Activated CD4-positive, alpha-beta T cell treated with anti-CD3 and anti-CD28 coated beads for 24 hours (primary cell): ENCODE measurements at regions not wholly inside any gene's neighbourhood (a gene's known extent, or its start where the extent isn't known, plus 50 kb on each side); places are given as distances from the start of the nearest gene placed in this dataset.
A peak's percentile ranks its signal among the peaks of the same experiment; 100 is the strongest.
"Not testable (repeated sequence)": the region's sequence is repeated elsewhere in the genome, so short reads cannot be mapped to it uniquely, and the experiment has no call there.

Experiments used
- DNase-seq, 2 donors: peaks; one replicate each; pipeline ENCODE4 v3.0.0-alpha.2; 2020; ENCODE audit warnings: low read depth in 2 of 2

- DNase-seq, result no peak
These were observed 372.1 kb upstream of the TMEFF2 start for GRCh38 chr2:192566863-192567262.

- DNase-seq, result no peak
These were observed 365.6 kb upstream of the TMEFF2 start for GRCh38 chr2:192560326-192560725.

GRCh38 chr2:192559587-192559986, 364.9 kb upstream of the TMEFF2 start:
- no peak for DNase-seq

GRCh38 chr2:192558637-192559036, 363.9 kb upstream of the TMEFF2 start:
- no peak for DNase-seq

- DNase-seq, result no peak
These were observed 361.0 kb upstream of the TMEFF2 start for GRCh38 chr2:192555740-192556139.

- DNase-seq, result no peak
These were observed 357.0 kb upstream of the TMEFF2 start for GRCh38 chr2:192551760-192552159.

GRCh38 chr2:192546565-192546964, 351.8 kb upstream of the TMEFF2 start:
- no peak for DNase-seq

GRCh38 chr2:192544371-192544955, 349.7 kb upstream of the TMEFF2 start:
- DNase-seq, result no peak

- DNase-seq, result not testable (repeated sequence)
These were observed 347.7 kb upstream of the TMEFF2 start for GRCh38 chr2:192542148-192543066.

- DNase-seq, result no peak
These were observed 344.6 kb upstream of the TMEFF2 start for GRCh38 chr2:192539306-192539705.

- no peak for DNase-seq
These were observed 342.3 kb upstream of the TMEFF2 start for GRCh38 chr2:192536922-192537624.

- no peak for DNase-seq
These were observed 341.5 kb upstream of the TMEFF2 start for GRCh38 chr2:192535956-192536921.

GRCh38 chr2:192534072-192534471, 339.3 kb upstream of the TMEFF2 start:
- DNase-seq, result no peak

GRCh38 chr2:192524642-192525251, 330.0 kb upstream of the TMEFF2 start:
- not testable (repeated sequence) for DNase-seq

GRCh38 chr2:192524214-192524613, 329.5 kb upstream of the TMEFF2 start:
- DNase-seq, result not testable (repeated sequence)

GRCh38 chr2:192515937-192516336, 321.2 kb upstream of the TMEFF2 start:
- no peak for DNase-seq

GRCh38 chr2:192513575-192513974, 318.8 kb upstream of the TMEFF2 start:
- DNase-seq, result no peak

GRCh38 chr2:192507836-192508450, 313.2 kb upstream of the TMEFF2 start:
- not testable (repeated sequence) for DNase-seq

- DNase-seq, result peak in 1 of 2 donors; percentile 4
These were observed 305.9 kb upstream of the TMEFF2 start for GRCh38 chr2:192500550-192501200.

- DNase-seq, result no peak
These were observed 304.7 kb upstream of the TMEFF2 start for GRCh38 chr2:192499476-192499875.
